Type B pancreatic cell (in vitro differentiated cells): ENCODE measurements at regions not wholly inside any gene's neighbourhood (a gene's known extent, or its start where the extent isn't known, plus 50 kb on each side); places are given as distances from the start of the nearest gene placed in this dataset.

Experiments used
- DNase-seq: peaks from one replicate; pipeline ENCODE4 v3.0.0; 2021; ENCODE audit warnings: mixed read lengths; ENCODE audit not compliant: unreplicated experiment; ENCODE audit errors: extremely low spot score
- H3K27ac Mint-ChIP-seq: 2 replicates; pipeline ENCODE4 v1.8.0; 2021; ENCODE audit warnings: mild to moderate bottlenecking, mixed read lengths
- H3K27me3 Mint-ChIP-seq: 2 replicates; pipeline ENCODE4 v1.8.0; 2021; ENCODE audit warnings: mixed read lengths
- H3K36me3 Mint-ChIP-seq: 2 replicates; pipeline ENCODE4 v1.8.0; 2021; ENCODE audit warnings: mixed read lengths
- H3K4me1 Mint-ChIP-seq: one replicate; pipeline ENCODE4 v1.8.0; 2021; ENCODE audit warnings: mixed read lengths; ENCODE audit not compliant: unreplicated experiment
- H3K4me3 Mint-ChIP-seq: 2 replicates; pipeline ENCODE4 v1.8.0; 2021; ENCODE audit warnings: mild to moderate bottlenecking, mixed read lengths
- H3K9me3 Mint-ChIP-seq: 2 replicates; pipeline ENCODE4 v1.8.0; 2021; ENCODE audit warnings: mixed read lengths
- CTCF ChIP-seq: fragments of 200-600 bp; sonication (generic); conservative IDR thresholded peaks from 2 replicates; pipeline ENCODE4 v1.5.0; 2021; ENCODE audit warnings: antibody characterized with exemption, mild to moderate bottlenecking

GRCh38 chr5:68074048-68074632 lies 141.4 kb upstream of the PIK3R1 start:
- Mint-ChIP-seq H3K27me3 (no peaks in the 10 kb centered on the region), H3K4me1 (peaks cover 15% of the 10 kb centered on the region), H3K4me3 (no peak overlapping the region), H3K36me3 (no peaks in the 10 kb centered on the region), H3K27ac (no peak overlapping the region), H3K9me3 (peaks cover 4% of the 10 kb centered on the region)
- TF ChIP-seq CTCF = no peak
- no peak for DNase-seq

DNA sequence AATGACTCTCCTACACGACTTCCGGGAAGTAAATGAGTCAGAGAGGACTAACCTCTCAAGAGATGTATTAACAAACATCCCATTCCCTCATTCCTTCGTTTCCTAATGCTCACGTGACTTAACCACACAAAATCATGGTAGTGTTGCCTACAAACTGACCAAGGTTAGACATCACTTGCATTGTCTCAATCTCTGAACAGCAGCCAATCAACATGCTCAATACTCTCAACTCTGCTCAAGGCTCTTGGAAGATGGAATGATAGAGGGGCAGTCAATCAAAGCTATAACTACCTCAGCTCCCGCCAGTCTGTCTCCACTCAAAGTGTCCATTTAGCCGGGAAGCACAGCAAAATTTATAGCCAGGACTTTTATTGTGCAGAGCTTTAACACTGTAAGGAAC lies 143.8 kb upstream of the PIK3R1 start:
- Mint-ChIP-seq H3K36me3 (no peaks in the 10 kb centered on the region), H3K27me3 (no peaks in the 10 kb centered on the region), H3K9me3 (peaks cover 4% of the 10 kb centered on the region), H3K27ac (peak overlapping the region; percentile 1), H3K4me3 (no peak overlapping the region), H3K4me1 (peaks cover 9% of the 10 kb centered on the region)
- DNase-seq = no peak
- TF ChIP-seq CTCF = no peak

- peaks cover 9% of the 10 kb centered on the region for H3K4me1 Mint-ChIP-seq
- H3K27me3 Mint-ChIP-seq = no peaks in the 10 kb centered on the region
- TF ChIP-seq CTCF = no peak
- H3K9me3 Mint-ChIP-seq = peaks cover 6% of the 10 kb centered on the region
- no peaks in the 10 kb centered on the region for H3K36me3 Mint-ChIP-seq
- H3K27ac Mint-ChIP-seq = no peak overlapping the region
- peak overlapping the region; percentile 7 for H3K4me3 Mint-ChIP-seq
- DNase-seq = no peak
Observed at GRCh38 chr5:68071282-68071632, 144.3 kb upstream of the PIK3R1 start.

- Mint-ChIP-seq H3K4me1 (peaks cover 9% of the 10 kb centered on the region), H3K36me3 (no peaks in the 10 kb centered on the region), H3K27me3 (no peaks in the 10 kb centered on the region), H3K4me3 (peak overlapping the region; percentile 7), H3K27ac (no peak overlapping the region), H3K9me3 (peaks cover 9% of the 10 kb centered on the region)
- DNase-seq = no peak
- TF ChIP-seq CTCF = no peak
Observed at GRCh38 chr5:68070591-68071281, 144.8 kb upstream of the PIK3R1 start.

GRCh38 chr5:68067976-68068603 lies 147.5 kb upstream of the PIK3R1 start:
- no peak for TF ChIP-seq CTCF

More at GRCh38 chr5:68067976-68068603, 147.5 kb upstream of the PIK3R1 start:
- peaks cover 9% of the 10 kb centered on the region for H3K4me1 Mint-ChIP-seq
- no peak overlapping the region for H3K4me3 Mint-ChIP-seq
- no peak for DNase-seq
- no peaks in the 10 kb centered on the region for H3K36me3 Mint-ChIP-seq
- no peak overlapping the region for H3K27ac Mint-ChIP-seq
- peaks cover 14% of the 10 kb centered on the region for H3K9me3 Mint-ChIP-seq
- no peaks in the 10 kb centered on the region for H3K27me3 Mint-ChIP-seq
